ENCODE measurements at regions not wholly inside any gene's neighbourhood (a gene's known extent, or its start where the extent isn't known, plus 50 kb on each side); places are given as distances from the start of the nearest gene placed in this dataset.

GRCh38 chr4:31190671-31191070, 470.5 kb downstream of the PCDH7 start:
- TF ChIP-seq GATA2 (IDR thresholded peaks at IDR 0.05; ENCODE audit: low read depth, low read length) (no peak), GATA3 (IDR thresholded peaks at IDR 0.05; ENCODE audit: low read depth, low read length) (no peak)

All from SH-SY5Y (cell line).